Rectal smooth muscle tissue (tissue), 1 donor: ENCODE measurements at regions not wholly inside any gene's neighbourhood (a gene's known extent, or its start where the extent isn't known, plus 50 kb on each side); places are given as distances from the start of the nearest gene placed in this dataset.
"Not testable (repeated sequence)": the region's sequence is repeated elsewhere in the genome, so short reads cannot be mapped to it uniquely, and the experiment has no call there.

Source experiments
- H3K27ac ChIP-seq: one replicate; pipeline ENCODE4 v1.7.0; 2013; ENCODE audit warnings: low read depth, low read length, inconsistent platforms
- H3K27me3 ChIP-seq: one replicate; pipeline ENCODE4 v1.7.0; 2013; ENCODE audit warnings: low read length; ENCODE audit not compliant: control insufficient read depth, insufficient read depth
- H3K36me3 ChIP-seq: one replicate; pipeline ENCODE4 v1.7.0; 2013; ENCODE audit warnings: low read length; ENCODE audit not compliant: control insufficient read depth, insufficient read depth
- H3K4me1 ChIP-seq: one replicate; pipeline ENCODE4 v1.7.0; 2013; ENCODE audit warnings: low read length; ENCODE audit not compliant: control insufficient read depth, insufficient read depth
- H3K4me3 ChIP-seq: one replicate; pipeline ENCODE4 v1.7.0; 2013; ENCODE audit warnings: low read length
- H3K9ac ChIP-seq: one replicate; pipeline ENCODE4 v1.7.0; 2013; ENCODE audit warnings: low read length

DNA sequence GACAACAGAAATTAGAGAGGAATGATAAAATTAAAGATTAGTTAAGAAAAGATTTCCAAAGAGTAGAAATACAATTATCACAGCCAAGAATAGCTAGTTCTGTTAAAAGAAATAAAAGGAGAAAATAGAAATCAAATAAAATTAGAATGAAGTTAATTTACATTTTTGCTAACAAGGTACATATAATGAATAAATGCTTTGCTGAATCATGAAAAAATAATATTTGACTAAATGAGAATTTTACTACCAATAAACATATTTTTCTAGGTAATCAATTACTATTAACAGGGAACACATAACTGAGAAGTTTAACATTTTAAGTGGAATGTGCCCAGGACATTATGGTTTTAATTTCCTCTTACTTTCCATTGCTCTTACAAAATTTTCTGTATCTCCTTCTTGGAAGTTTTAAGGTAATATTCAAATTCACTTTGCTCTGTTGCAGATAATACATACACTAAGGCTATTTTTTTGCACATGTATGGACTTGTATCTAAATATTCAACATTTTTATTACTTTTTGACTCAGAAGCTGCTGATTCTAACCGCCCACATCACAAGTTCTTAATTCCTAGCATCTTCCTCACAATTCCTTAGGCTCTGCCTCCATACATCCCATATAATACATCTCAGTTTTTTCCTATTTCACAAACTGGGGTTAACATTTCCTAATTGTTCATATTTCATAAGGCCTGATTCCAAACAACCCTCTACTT, 870.7 kb upstream of the INTU start:
- Histone ChIP-seq H3K9ac (no peak overlapping the region), H3K36me3 (no peaks in the 10 kb centered on the region), H3K27ac (no peak overlapping the region), H3K4me3 (no peak overlapping the region), H3K4me1 (no peaks in the 10 kb centered on the region), H3K27me3 (no peaks in the 10 kb centered on the region)

GRCh38 chr4:126762663-126763247, 870.0 kb upstream of the INTU start:
- Histone ChIP-seq H3K9ac (no peak overlapping the region), H3K27me3 (no peaks in the 10 kb centered on the region), H3K27ac (no peak overlapping the region), H3K36me3 (no peaks in the 10 kb centered on the region), H3K4me3 (no peak overlapping the region), H3K4me1 (no peaks in the 10 kb centered on the region)

DNA sequence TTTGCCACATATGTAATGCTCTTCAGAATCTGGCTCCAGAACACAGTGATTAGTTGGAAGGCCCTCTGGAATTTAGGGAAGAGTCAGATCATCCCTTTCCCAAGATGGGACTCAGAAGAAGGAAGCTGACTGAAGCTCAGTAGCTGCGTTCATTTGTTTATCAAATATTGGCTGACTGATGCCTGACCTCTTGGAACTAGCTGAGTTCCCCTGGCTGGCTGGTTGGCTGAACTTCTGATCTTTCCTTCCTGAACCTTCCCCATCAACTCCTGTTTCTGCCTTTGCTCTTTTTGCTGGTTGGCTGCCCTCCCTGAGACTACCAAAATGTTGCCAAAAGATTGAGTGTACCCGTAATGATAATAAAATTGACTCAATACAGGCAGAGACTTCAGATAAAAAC, 866.5 kb upstream of the INTU start:
- no peaks in the 10 kb centered on the region for H3K36me3 ChIP-seq
- H3K27me3 ChIP-seq = no peaks in the 10 kb centered on the region
- no peaks in the 10 kb centered on the region for H3K4me1 ChIP-seq
- H3K27ac ChIP-seq = no peak overlapping the region
- H3K4me3 ChIP-seq = no peak overlapping the region
- H3K9ac ChIP-seq = no peak overlapping the region

- Histone ChIP-seq H3K36me3 (no peaks in the 10 kb centered on the region), H3K27ac (no peak overlapping the region), H3K4me3 (no peak overlapping the region), H3K9ac (no peak overlapping the region), H3K4me1 (no peaks in the 10 kb centered on the region), H3K27me3 (no peaks in the 10 kb centered on the region)
Observed at GRCh38 chr4:126768338-126768737, 864.4 kb upstream of the INTU start.

- H3K4me3 ChIP-seq, H3K4me1 ChIP-seq, H3K36me3 ChIP-seq, H3K9ac ChIP-seq, H3K27me3 ChIP-seq, H3K27ac ChIP-seq: not testable (repeated sequence)
Observed at GRCh38 chr4:126770811-126771553, 861.8 kb upstream of the INTU start.

DNA sequence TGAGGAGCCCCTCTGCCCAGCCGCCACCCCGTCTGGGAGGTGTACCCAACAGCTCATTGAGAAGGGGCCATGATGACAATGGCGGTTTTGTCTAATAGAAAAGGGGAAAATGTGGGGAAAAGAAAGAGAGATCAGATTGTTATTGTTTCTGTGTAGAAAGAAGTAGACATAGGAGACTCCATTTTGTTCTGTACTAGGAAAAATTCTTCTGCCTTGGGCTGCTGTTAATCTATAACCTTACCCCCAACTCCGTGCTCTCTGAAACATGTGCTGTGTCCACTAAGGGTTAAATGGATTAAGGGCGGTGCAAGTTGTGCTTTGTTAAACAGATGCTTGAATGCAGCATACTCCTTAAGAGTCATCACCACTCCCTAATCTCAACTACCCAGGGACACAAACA, 861.1 kb upstream of the INTU start:
- not testable (repeated sequence) for H3K4me3 ChIP-seq, H3K27ac ChIP-seq, H3K27me3 ChIP-seq, H3K9ac ChIP-seq, H3K4me1 ChIP-seq, H3K36me3 ChIP-seq

- no peak overlapping the region for H3K9ac ChIP-seq
- H3K27ac ChIP-seq = no peak overlapping the region
- no peak overlapping the region for H3K4me3 ChIP-seq
- H3K4me1 ChIP-seq = no peaks in the 10 kb centered on the region
- no peaks in the 10 kb centered on the region for H3K36me3 ChIP-seq
- H3K27me3 ChIP-seq = no peaks in the 10 kb centered on the region
Observed at GRCh38 chr4:126772662-126773061, 860.1 kb upstream of the INTU start.

- Histone ChIP-seq H3K4me3 (no peak overlapping the region), H3K36me3 (no peaks in the 10 kb centered on the region), H3K27ac (no peak overlapping the region), H3K4me1 (no peaks in the 10 kb centered on the region), H3K27me3 (no peaks in the 10 kb centered on the region), H3K9ac (no peak overlapping the region)
Observed at GRCh38 chr4:126775485-126776106, 857.2 kb upstream of the INTU start.

- no peak overlapping the region for H3K4me3 ChIP-seq
- H3K27me3 ChIP-seq = no peaks in the 10 kb centered on the region
- H3K27ac ChIP-seq = no peak overlapping the region
- H3K36me3 ChIP-seq = no peaks in the 10 kb centered on the region
- no peaks in the 10 kb centered on the region for H3K4me1 ChIP-seq
- H3K9ac ChIP-seq = no peak overlapping the region
Observed at GRCh38 chr4:126776361-126776760, 856.4 kb upstream of the INTU start.

DNA sequence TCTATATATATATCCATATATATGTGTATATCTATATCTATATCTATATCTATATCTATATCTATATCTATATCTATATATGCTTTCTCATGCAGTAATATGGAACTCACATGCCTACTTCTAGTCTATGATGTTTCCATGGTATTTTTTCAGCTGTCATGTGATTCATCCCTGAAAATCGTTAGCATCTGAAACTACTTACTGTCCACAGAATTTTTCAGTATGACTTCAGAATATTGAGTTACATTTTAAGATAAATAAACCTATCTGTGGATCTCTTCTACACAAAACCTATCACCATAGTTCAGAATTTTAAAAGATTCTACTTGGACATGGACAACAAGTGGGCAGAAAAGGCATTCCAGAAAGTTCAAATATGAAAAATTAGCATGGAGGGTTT, 855.1 kb upstream of the INTU start:
- H3K27me3 ChIP-seq = no peaks in the 10 kb centered on the region
- H3K4me3 ChIP-seq = no peak overlapping the region
- H3K4me1 ChIP-seq = no peaks in the 10 kb centered on the region
- no peak overlapping the region for H3K27ac ChIP-seq
- H3K9ac ChIP-seq = no peak overlapping the region
- H3K36me3 ChIP-seq = no peaks in the 10 kb centered on the region

GRCh38 chr4:126778348-126778747, 854.4 kb upstream of the INTU start:
- H3K27ac ChIP-seq = no peak overlapping the region
- H3K4me3 ChIP-seq = no peak overlapping the region
- no peaks in the 10 kb centered on the region for H3K36me3 ChIP-seq
- H3K4me1 ChIP-seq = no peaks in the 10 kb centered on the region
- H3K9ac ChIP-seq = no peak overlapping the region
- H3K27me3 ChIP-seq = no peaks in the 10 kb centered on the region

DNA sequence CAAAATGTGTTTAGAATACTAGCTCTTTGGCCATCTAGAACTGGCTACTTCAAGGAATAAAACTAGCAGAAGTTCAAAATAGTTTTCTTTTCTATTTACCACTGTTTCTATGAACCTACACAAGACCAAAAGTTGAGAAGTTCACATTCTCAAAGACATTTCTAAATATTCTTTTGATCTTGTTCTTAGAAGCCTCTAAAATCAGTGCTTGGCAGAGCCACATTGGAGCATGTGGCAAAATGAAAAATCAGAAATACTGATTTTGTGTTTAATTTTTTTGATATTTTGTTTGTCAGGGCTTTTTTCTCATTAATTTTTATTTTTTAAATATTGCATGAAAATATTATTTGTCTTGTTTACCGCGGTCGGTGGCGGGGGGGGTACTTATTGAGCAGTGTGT, 853.8 kb upstream of the INTU start:
- H3K4me3 ChIP-seq = no peak overlapping the region
- no peak overlapping the region for H3K9ac ChIP-seq
- H3K27ac ChIP-seq = no peak overlapping the region

More for the DNA sequence above, 853.8 kb upstream of the INTU start:
- no peaks in the 10 kb centered on the region for H3K36me3 ChIP-seq
- no peaks in the 10 kb centered on the region for H3K4me1 ChIP-seq
- H3K27me3 ChIP-seq = no peaks in the 10 kb centered on the region
